ENCODE measurements at regions not wholly inside any gene's neighbourhood (a gene's known extent, or its start where the extent isn't known, plus 50 kb on each side); places are given as distances from the start of the nearest gene placed in this dataset.

DNA sequence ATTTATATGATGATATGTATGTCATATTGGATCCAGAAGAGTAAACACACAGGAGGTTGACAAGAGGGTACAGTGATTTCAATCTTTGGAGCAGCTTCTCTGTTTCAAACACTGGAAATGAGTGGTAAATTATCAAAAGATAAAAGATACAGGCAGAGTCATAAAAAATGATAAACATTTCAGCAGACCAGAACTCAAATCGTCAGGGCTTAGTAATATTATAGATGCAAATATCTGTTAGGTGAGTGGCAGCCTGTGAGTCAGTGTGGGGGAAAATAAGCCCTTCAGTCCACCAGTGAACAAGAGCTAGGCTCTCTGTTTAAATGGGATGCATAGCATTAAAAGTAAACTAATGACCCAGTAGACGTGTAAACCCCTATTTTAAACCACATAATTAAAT is 1378.1 kb downstream of the EFNA5 start:
- Histone ChIP-seq H3K14ac (replicated peaks; ENCODE audit: low read depth, low read length) (no peak overlapping the region), H2AK5ac (ENCODE audit: low read depth, low read length) (no peak overlapping the region), H3K4me2 (ENCODE audit: low read depth, low read length) (no peak overlapping the region), H3K36me3 (ENCODE audit: control insufficient read depth, insufficient read depth, low read length) (no peaks in the 10 kb centered on the region), H3K9me1 (ENCODE audit: insufficient read depth, low read length) (no peaks in the 10 kb centered on the region), H2AK9ac (replicated peaks; ENCODE audit: low read depth, low read length, poor library complexity) (no peak overlapping the region), H3K18ac (ENCODE audit: low read depth, low read length) (no peak overlapping the region), H3K4me3 (ENCODE audit: insufficient read depth, low read depth, low read length) (no peak overlapping the region), H4K8ac (ENCODE audit: low read depth in 2 of 2, low read length in 2 of 2) (no peak overlapping the region), H3K79me1 (ENCODE audit: low read depth in 1 of 2, low read length in 2 of 2) (no peaks in the 10 kb centered on the region), H2BK15ac (ENCODE audit: low read depth, low read length) (no peak overlapping the region), H3K4ac (ENCODE audit: low read depth, low read length) (no peak overlapping the region), H3K27ac (ENCODE audit: insufficient read depth, low read length) (no peak overlapping the region), H2AFZ (replicated peaks; ENCODE audit: low read length, poor library complexity) (no peak overlapping the region), H4K5ac (ENCODE audit: low read depth, low read length) (no peak overlapping the region), H2BK120ac (ENCODE audit: low read depth, low read length) (no peak overlapping the region), H3K56ac (ENCODE audit: extremely low read depth, insufficient read depth, low read length) (no peak overlapping the region), H3K23ac (ENCODE audit: low read depth, low read length) (no peak overlapping the region), H2BK20ac (ENCODE audit: low read depth, low read length) (no peak overlapping the region), H3K9me3 (ENCODE audit: control insufficient read depth, insufficient read depth, low read length) (no peaks in the 10 kb centered on the region), H3K27me3 (ENCODE audit: control insufficient read depth, insufficient read depth, low read length) (no peaks in the 10 kb centered on the region), H3K4me1 (ENCODE audit: control insufficient read depth, insufficient read depth, low read length) (no peaks in the 10 kb centered on the region), H2BK5ac (ENCODE audit: low read depth, low read length, poor library complexity, severe bottlenecking) (no peak overlapping the region), H4K20me1 (ENCODE audit: insufficient read depth, low read length) (no peaks in the 10 kb centered on the region), H4K91ac (ENCODE audit: insufficient read depth, low read depth, low read length) (no peak overlapping the region), H3K9ac (ENCODE audit: low read depth, low read length) (no peak overlapping the region)
- no TSS peak for BruUV-seq (replicated peaks)
- dilution Hi-C loops (cut with HindIII; ENCODE audit: low sequenced_read_pairs, unreplicated experiment) (no loop called here), intact Hi-C loops (cut with micrococcal nuclease) (loop anchor here (10.0 kb wide), 1 partner anchor 182 kb away; no protein-coding TSS in a partner anchor), in situ Hi-C loops (cut with MboI; ENCODE audit: low sequenced_read_pairs) (no loop called here)
- no CpG with 5 or more reads among the region's 2 CpGs for whole genome bisulfite sequencing, 2 experiments (ENCODE audit: extremely low coverage in 2 of 2, insufficient read length in 1 of 2)
- TF ChIP-seq FOS (IDR thresholded peaks at IDR 0.05; ENCODE audit: low read depth, low read length) (peak; percentile 61), SMC3 (IDR thresholded peaks at IDR 0.05; ENCODE audit: low read depth, low read length) (0 out of 2 replicates have a peak, but pooled peaks have one; percentile 6)
- TF ChIP-seq, protein P1, sequence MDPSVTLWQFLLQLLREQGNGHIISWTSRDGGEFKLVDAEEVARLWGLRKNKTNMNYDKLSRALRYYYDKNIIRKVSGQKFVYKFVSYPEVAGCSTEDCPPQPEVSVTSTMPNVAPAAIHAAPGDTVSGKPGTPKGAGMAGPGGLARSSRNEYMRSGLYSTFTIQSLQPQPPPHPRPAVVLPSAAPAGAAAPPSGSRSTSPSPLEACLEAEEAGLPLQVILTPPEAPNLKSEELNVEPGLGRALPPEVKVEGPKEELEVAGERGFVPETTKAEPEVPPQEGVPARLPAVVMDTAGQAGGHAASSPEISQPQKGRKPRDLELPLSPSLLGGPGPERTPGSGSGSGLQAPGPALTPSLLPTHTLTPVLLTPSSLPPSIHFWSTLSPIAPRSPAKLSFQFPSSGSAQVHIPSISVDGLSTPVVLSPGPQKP (IDR thresholded peaks at IDR 0.05; ENCODE audit: borderline replicate concordance, low read depth, low read length), result no peak
- DNase-seq (peak; percentile 84), ATAC-seq (ENCODE audit: low read depth) (peak; percentile 77)
- ChIA-PET CTCF (no interaction called here), POLR2A (ENCODE audit: unreplicated experiment) (no interaction called here)

Data from IMR-90 (cell line).